Right renal pelvis (tissue), 4 donors: ENCODE measurements at regions not wholly inside any gene's neighbourhood (a gene's known extent, or its start where the extent isn't known, plus 50 kb on each side); places are given as distances from the start of the nearest gene placed in this dataset.
A peak's percentile ranks its signal among the peaks of the same experiment; 100 is the strongest.

ENCODE experiments used
- DNase-seq, 4 donors: peaks; one replicate each; pipeline ENCODE4 v3.0.0-alpha.2; 2013; ENCODE audit warnings: low read depth in 4 of 4, low spot score in 3 of 4, missing footprints in 1 of 4

DNA sequence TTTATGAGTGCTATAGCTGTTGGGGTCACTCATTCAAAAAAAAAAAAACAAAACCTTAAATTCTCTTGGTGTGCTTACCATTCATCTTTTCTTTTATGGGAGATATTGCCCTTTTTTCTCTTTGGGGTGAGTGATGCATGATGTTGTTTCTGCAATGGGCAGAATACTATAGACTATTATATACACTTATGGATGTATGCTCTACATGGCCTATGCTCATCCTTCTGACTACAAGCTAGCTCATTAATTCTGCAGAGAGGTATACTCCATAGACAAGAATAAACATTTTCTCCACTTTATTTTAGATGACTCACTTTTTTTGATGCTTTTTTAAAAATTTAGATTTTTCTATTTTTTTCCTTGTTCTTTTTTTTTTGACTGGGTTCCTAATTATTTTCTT is 160.3 kb upstream of the ANK2 start:
- no peak for DNase-seq

DNA sequence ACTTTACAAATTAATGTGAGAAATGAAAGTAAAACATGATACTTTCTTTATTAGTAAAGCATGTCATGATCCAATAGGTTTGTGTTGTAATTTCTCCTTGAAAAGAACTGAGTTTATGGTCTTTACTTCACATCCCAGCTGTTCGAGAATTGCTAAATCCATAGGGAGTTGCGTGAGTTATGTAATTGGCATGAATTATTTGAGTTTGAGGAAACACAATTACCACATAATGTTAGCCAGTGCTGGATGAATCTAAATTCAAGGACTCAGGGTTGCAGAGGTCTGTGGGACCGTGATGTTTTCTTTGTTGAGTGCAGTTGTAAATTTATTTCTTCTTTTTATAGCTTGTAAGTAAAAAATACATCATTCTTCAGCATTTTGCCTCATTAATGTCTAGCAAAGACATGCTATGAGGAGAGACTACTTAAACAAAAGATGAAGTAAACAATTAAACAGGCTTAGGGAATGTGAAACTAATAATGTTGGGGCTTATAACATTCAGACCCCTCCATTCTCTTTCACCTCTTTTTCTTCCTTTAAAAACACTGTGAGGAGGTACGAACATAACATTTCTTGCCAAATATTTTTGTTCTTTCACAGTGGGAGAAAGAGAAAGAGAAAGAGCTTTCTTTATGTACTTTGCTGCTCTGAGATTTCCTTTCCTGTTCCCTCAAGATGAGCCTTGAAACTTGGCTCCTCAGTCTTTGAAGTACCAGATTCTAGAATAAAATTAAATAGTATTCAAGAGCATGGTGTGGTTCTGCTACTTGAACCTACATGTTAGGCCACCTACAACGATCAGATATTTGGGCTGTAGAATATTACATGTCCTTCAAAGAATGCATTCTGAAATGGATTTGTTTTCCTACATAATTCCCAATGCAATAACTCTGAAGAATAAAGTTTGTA is 159.6 kb upstream of the ANK2 start:
- peak in 1 of 4 donors; percentile 48 for DNase-seq

DNA sequence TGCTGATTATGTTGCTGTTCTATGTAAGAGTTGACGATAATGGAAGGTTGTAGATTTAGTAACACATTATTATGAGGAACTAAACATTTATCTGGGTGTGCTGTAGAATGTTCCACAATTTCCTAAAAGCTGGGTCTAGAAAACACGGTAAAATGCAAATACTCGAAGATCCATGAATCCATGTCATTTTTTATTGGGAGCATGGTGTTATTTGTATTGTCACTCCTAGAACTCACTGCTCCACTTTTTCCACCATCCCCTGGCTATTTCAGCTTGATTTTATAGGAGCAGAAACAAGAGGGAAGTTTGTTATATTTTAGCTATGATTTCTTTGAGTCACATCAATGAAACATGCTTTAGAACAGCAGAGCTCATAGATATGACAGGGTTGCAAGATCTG is 155.0 kb upstream of the ANK2 start:
- DNase-seq = no peak

DNA sequence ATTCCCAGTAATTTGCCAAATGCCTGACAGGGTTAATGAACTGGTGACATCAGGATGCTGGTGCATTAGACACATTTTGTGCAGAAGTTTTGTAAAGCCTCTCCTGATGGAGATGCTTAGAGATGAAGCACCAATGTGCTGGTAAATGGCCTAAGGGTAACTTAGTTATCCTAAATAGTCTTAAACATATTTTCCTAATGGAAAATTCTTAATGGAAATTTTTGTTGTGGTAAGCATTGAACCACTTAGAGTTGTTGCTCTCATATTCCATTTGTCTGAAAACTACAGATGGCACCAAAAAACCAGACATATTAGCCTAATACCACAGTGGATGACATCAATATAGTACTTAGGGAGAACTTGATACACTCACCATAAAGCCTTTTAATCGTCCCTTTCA is 154.5 kb upstream of the ANK2 start:
- no peak for DNase-seq

DNA sequence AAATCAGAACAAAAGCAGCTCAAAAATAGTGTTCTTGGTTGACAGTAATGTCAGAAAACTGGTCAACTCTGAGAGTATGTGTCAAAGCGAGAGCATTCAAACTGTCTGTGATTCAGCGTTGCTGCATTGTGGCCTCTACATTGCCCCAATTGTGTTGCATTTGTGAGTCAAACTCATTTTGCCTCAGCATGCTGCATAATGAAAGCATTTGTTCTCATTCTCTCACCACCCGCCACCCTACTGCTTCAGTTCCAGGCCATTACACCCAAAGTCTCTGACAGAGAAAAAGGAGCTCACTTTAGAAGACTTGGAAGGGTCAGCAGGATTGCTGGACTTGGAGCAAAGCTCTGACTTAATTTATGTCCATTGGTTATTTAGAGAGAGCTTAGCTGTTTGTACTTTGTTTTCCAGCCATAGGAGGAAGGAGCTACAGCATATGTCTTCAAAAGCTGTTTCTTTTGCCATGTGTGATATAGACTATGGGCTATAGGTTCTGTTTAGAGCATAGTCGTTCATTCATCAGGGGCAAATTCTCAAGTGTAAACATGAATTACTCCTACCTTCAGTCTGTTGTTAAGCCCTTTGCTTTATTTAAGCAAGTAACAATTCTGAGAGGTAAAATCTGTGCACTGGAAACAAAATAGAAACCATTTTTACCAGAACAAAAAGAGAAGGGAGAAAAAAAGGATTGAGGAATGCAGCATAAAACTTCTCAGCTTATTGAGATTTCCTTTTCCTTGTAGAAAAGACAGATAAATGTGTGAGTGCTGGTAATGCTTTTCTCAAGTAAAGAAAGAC is 153.4 kb upstream of the ANK2 start:
- peak in 1 of 4 donors; percentile 8 for DNase-seq

DNA sequence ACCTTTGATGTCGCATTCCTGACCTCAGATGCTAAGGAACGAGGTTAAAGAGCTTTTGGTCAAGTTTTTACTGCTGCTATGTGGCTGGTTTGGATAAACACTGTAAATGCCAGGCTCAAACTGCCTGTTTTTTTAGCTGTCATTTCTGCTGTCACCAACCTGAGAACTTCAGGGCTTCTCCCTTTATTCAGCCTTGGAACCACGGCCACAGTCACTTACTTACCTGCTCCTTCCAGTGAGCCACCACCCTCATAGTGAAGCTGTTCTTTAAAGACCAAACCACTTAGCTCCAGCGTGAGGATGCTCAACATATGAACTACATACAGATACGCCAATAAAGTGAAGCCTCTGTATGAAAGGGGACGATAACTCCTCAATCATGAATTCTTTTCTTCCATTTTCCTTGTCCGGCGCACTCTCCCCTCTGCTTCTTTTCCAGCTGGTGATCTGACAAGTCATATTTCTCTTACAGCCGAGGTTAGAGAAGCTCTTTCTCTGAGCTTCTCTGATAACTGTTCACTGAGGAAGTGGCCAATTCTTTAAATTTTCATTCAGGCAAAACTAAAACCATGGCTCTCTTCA is 152.8 kb upstream of the ANK2 start:
- DNase-seq = no peak

DNA sequence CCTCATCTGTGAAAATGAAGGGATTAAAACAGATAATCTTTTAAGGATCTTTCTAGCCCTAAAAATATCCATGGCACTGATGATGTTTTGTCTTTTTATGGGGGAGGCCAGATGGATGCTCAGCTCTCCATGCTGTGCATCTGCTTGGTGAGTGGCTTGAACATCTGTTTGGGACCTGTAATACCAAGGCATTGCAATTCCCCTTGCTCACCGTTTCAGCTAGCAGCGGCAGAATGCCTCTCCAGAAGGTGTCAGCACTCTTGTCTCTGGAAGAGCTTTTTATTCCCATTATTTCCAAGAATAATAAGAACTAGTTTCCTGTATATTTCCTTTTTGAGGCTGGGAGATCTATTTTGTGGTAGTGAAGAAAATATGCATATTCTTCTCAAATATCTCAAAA is 151.9 kb upstream of the ANK2 start:
- no peak for DNase-seq

DNA sequence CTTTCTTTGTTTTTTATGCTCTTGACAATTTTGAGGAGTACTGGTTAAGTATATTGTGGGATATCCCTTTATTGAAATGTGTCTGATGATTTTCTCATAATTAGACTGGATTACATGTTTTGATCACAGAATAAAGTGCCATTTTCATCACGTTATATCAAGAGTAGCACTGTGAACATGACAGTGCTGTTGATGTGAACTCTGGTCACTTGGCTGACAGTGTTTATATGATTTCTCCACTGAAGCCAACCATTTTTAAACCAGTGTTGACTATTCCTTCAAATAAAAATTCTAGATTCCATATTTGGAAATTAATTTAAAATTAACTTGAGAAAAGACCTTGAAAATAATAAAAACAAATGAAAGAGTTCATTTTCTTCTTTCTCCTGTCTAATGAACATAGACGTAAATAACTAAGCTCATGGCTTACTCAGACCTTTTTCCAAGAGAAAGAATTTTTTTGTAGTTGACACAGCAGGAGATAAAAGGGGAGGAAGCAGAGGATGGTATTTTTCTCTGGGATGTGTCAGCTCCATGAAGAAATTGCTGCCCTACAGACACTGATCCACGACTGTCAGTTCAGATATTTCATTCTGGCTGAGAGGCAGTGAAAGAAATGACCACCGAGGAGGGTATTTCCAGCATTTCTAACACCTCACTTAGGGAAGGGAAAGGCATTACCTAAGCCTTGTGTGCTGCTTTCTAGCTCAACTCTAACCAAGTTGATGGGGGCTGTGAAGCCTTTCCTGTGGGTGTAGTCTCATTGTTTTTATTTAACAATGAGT is 150.9 kb upstream of the ANK2 start:
- DNase-seq = no peak

DNA sequence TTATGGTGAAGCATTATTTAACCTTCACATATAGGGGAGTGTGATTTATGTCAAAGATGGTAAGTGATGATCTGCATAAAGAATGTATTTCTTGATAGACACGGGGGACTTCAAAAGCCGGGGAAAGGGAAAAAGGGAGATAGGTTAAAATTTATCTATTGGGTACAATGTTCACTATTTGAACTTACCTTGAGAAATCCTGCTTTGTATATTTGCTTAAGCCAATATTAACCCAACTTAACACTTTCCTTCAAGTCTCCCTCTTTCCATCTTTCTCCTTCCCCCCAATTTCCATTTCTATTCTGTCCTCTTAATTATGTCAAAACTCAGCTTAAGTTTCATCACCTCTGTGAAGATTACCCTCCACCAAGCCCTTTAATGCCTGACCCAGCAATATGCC is 149.0 kb upstream of the ANK2 start:
- DNase-seq = no peak

DNA sequence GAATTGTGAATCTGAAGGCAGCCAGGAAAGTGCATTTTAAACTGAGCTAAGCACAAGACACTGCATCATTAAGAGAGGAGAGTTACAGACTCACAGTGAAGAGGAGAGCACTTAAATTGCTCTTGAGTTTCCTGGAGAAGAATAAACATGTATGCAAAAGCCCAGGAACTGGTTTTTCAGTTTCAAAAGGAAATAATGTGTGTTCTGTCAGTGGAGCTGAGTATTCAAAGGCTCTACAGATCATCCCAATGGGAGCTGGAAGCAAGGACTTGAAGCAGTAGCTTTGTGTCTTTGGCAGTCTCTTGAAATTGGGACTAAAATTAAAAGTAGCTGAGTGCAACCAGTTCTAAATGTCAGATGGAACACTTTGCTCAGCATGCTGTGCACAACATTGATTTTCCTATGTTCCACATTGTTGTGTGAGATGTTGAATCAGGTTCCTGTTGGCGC is 147.5 kb upstream of the ANK2 start:
- no peak for DNase-seq

DNA sequence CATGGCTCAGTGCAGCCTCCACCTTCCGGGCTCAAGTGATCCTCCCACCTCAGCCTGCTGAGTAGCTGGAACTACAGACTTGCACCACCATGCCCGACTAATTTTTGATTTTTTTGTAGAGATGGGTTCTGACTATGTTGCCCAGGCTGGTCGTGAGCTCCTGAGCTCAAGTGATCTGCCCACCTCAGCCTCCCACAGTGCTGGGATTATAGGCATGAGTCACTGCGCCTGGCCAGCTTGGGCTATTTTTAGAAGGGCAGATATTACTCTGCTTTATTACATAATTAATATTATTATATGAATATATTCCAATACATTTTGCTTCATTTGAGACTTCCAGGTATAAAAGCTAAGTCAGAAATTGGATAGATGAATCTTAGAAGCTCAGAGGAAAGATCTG is 143.7 kb upstream of the ANK2 start:
- DNase-seq = no peak

DNA sequence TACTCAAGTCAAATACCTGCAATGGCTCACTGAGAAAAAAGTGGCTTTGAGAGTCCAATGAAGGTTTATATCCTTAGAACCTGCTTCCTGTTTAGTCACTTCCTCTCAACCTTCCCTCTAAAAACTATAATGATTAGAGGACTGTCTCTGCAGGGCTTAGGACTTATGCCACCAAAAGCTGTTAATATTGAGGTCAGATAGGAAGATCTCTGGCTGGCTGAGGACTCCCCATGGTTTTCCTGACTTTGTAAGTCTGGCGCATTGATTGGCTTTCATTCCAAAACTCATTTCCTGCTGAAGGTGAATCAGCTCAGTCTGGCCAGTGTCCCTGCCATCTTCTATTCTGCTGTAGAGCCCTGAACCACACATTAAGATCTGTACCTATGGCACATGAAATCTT is 140.9 kb upstream of the ANK2 start:
- no peak for DNase-seq

DNA sequence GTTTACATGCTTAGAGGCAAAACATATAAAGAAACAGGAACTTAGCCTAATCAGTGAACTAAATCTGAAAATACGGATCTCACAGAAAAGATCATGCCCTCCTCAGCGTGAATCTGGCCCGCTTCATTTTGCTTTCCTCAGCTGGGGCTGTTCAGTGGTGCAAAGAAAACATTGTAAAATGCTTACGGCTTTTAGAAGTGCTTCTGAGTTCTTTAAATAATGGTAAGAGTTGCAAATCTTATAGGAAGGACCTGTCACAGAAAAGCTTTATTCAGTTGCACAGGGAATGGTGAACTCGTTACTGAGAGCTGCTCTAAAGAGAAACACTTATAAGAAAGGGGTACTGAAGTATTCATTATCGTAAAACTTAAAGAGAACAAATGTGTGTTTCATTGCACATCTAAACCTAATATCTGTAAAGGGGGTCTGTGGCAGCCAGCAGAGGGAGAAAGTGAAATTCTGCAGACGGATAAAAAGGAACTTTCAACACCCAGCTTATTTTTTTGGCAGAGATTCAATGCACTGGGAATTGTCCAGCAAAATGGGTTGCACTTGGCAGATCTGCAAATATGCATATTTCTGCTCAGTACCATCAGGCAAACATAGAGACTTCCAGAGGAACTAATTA is 139.2 kb upstream of the ANK2 start:
- peak in 1 of 4 donors; percentile 16 for DNase-seq

DNA sequence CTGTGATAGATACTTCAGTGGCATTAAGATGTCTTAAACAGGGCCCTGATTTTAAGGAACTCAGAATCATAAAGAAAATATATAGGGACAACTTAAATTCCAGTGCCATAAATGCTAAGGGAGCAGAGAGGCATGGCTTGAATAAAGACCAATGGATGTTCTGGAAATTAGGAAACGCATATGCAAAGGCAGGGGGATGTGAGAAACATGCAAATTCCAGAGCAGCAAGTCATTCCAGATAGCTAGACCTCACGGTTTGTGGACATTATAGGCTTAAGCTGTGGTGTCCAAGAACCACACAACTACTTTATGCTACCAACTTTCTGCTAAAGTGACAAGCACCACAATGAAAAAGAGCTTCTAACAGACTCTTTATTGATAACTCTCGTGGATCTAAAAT is 132.6 kb upstream of the ANK2 start:
- no peak for DNase-seq

DNA sequence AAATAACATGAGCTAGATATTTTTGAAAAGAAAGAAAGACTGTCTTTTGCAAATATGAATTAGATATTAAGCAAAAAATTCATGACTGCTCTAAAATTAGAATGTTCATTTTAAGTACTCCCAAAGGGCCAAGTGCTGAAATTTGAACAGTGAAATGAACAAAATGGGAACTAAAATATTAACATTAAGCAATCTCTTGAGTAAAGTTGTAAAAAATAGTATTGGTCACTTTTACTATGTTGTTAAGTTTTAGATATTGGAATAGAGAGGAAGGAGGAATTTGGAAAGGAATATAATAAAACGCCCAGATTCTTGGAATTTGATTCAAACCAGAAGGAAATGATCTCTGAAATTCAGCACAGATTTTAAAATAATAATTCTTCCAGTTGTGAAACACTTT is 125.9 kb upstream of the ANK2 start:
- DNase-seq = no peak

DNA sequence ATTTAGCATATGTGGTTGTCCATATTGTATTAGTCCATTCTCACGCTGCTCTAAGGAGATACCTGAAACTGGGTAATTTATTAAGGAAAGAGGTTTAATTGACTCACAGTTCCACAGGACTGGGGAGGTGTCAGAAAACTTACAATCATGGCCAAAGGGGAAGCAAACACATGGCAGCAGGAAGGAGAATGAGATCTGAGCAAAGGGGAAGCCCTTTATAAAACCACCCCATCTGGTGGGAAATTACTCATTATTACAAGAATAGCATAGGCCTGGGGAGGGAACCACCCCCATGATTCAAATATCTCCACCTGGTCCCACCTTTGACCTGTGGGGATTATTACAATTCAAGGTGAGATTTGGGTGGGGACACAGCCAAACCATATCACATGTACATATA is 122.6 kb upstream of the ANK2 start:
- no peak for DNase-seq

DNA sequence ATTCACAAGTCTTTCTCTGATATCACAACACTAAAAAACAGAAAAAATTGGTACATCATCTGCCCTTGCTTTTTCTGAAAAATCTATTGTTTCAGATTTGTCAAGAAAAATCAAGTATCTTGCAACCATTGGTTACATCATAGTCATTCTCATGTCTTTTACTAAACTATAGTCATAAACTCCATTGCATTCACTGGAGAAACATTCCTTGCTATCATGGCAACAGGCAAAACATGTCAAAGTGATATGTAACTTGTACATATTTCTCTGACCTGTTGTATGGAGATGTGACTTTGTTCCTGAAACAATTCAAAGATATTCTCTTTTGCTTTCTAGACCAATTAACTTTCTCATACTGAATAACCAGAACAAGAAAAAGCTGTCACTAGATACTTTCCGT is 121.9 kb upstream of the ANK2 start:
- DNase-seq = no peak

DNA sequence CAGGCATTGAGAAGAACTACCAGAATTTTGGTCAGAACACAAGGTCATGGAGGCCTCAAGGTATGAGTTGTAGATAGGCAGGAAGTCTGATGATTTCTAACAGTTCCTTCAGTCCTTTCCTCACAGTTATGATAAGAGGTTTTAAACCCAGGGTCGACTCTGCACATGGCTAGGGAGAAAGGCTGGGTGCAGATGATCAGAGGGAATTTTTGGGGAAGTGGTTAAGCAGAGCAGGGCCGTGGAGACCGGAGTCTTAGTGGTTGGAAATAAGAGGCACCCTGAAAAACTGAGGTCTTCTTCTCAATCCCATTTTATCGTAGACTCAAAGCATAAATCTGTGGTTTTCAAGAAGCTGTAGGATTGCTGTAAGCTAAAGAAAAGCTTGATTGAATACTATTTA is 118.5 kb upstream of the ANK2 start:
- DNase-seq = no peak

DNA sequence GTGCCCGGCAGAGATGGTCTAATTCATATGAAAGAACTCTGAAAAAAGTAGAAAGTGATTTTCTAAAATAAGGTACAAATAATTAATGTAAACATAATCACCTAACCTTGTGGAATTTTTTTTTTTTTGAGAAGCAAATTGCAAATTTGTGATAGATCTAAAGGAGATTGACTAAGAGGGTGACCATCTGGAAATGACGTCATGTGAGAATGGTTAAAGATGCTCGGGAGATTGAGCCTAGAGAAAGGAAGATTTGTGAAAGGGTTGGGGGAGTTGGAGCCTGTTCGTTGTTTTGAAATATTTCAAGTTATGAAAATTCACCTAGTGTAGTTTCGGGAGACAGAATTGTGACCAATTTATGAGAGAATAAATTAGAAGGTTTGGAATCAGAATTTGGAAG is 115.7 kb upstream of the ANK2 start:
- no peak for DNase-seq

DNA sequence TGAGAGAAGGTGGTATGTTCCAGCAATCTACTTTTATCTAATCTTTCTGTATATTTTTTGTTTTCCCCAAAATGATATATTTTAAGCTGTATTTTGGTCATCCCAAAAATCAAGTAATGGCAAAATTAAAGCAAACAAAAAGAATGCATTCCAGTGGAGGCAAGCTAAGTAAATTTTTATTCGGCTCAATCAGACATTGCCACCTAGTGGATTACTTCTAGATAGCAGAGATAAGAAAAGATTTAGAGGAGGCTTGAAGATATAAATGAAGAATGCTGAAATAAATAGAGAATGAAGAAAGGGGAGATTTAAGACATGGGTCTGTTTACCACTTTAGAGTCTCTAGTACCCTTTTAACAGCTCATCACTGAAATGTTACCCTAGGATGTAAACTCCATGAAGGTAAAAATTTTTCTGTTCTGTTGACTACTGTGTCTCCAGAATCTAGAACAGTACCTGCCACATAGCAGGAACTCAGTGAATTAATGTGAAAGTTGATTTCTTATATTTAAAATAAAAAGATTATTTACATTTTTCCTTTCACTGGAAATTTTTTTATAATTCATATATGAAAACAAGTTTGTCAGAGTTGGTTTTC is 110.9 kb upstream of the ANK2 start:
- peak in 3 of 4 donors; percentile 18 to 40 (median 33) for DNase-seq
